Adrenal gland (tissue), 9 donors: ENCODE measurements at regions not wholly inside any gene's neighbourhood (a gene's known extent, or its start where the extent isn't known, plus 50 kb on each side); places are given as distances from the start of the nearest gene placed in this dataset.

Experiments used
- DNase-seq, 7 donors: peaks; one replicate each; pipeline ENCODE4 v3.0.0-alpha.2; 2019 to 2020
- H3K27ac ChIP-seq, 5 donors: fragments of 200-600 bp; sonication (generic) in 4 of 5; 1 replicate in 3 of 5; 2 replicates in 2 of 5; pipeline versions ENCODE4 v1.5.1 to v1.8.0; 2016 to 2020; ENCODE audit warnings: mild to moderate bottlenecking in 1 of 5
- H3K27me3 ChIP-seq: fragments of 200-600 bp; 2 replicates; pipeline ENCODE4 v1.8.0; 2021
- H3K36me3 ChIP-seq, 2 donors: fragments of 200-600 bp; replicated peaks in 1 of 2; 1 replicate in 1 of 2; 2 replicates in 1 of 2; pipeline versions ENCODE4 v1.5.1 to v1.8.0; 2018 to 2022
- H3K4me1 ChIP-seq, 2 donors: fragments of 200-600 bp; replicated peaks in 1 of 2; 1 replicate in 1 of 2; 2 replicates in 1 of 2; pipeline versions ENCODE4 v1.5.1 to v1.8.0; 2018 to 2021
- H3K4me3 ChIP-seq, 4 donors: fragments of 200-600 bp; sonication (generic) in 3 of 4; one replicate each; pipeline ENCODE4 v1.5.1; 2016 to 2018
- H3K9me3 ChIP-seq, 3 donors: fragments of 200-600 bp; sonication (generic) in 1 of 3; replicated peaks in 1 of 3; 1 replicate in 2 of 3; 2 replicates in 1 of 3; pipeline versions ENCODE4 v1.5.1 to v1.8.0; 2016 to 2021
- CTCF ChIP-seq, 6 experiments: fragments of 450-650 bp in 4 of 6; fragments of 200-600 bp in 2 of 6; sonication (generic) in 1 of 6; IDR thresholded peaks; 1 replicate in 5 of 6; 2 replicates in 1 of 6; pipeline versions ENCODE4 v1.5.1 to v1.8.0; 2016 to 2021; ENCODE audit warnings: antibody characterized with exemption in 6 of 6, mild to moderate bottlenecking in 2 of 6, moderate library complexity in 1 of 6
- POLR2A ChIP-seq, 2 donors: fragments of 450-650 bp; IDR thresholded peaks; one replicate each; pipeline ENCODE4 v1.6.1; 2017; ENCODE audit warnings: antibody characterized with exemption in 2 of 2, mild to moderate bottlenecking in 2 of 2, moderate library complexity in 1 of 2
- WGBS, 4 donors: extraction: QIAGEN DNeasy Blood & Tissue Kit in 2 of 4; methylation state at CpG; one replicate each; pipeline versions ENCODE4 v1.1.5 to v1.1.7; 2013 to 2017; 5-methylcytosine and 5-hydroxymethylcytosine counted together
- intact Hi-C, 2 donors: fragments of 100-400 bp; cut with DNase I; formaldehyde crosslinking; loops; one replicate each; pipeline versions ENCODE4 v1.14.1 to v1.15.0; 2022 to 2023
- donor health status: healthy with polysubstance abuse.
- donor health status: Bipolar disorder and iron deficiency.
- donor health status: DM: yes; HTN: yes; CAD: no.
- donor health status: DM: no; HTN: no; CAD: no.
- donor health status: DM: no; HTN: no; CAD: no.

DNA sequence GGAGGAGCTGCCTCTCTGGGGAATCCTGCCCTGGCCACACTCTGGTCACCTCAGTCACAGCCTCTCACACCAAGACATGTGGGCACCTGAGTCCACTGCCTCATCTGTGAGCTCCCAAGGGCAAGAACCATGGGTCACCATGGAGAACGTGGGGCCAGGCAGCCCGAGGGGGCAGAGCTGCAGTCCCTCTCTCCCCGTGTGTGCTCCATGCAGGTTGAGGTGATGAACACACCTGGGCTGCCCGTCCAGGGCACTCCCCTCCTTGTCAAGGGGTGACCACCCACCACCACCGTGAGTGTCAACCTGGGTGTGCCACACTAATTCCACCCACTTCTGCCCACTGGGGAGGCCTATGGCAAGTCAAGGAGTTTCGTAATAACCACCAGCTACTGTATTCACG, 159.6 kb upstream of the RAB6C start:
- no peak for DNase-seq
- intact Hi-C loops: no loop called here
- WGBS, 4 donors: 67 to 83% (median 75%) methylated on average over 3 to 7 of the region's 7 CpGs
- Histone ChIP-seq H3K27ac (no peak overlapping the region), H3K36me3 (no peaks in the 10 kb centered on the region), H3K4me3 (no peak overlapping the region), H3K4me1 (no peaks in the 10 kb centered on the region), H3K27me3 (no peaks in the 10 kb centered on the region), H3K9me3 (no peaks in the 10 kb centered on the region)
- TF ChIP-seq CTCF (IDR thresholded peaks at IDR 0.05): no peak
- no peak for TF ChIP-seq POLR2A (IDR thresholded peaks at IDR 0.05)

DNA sequence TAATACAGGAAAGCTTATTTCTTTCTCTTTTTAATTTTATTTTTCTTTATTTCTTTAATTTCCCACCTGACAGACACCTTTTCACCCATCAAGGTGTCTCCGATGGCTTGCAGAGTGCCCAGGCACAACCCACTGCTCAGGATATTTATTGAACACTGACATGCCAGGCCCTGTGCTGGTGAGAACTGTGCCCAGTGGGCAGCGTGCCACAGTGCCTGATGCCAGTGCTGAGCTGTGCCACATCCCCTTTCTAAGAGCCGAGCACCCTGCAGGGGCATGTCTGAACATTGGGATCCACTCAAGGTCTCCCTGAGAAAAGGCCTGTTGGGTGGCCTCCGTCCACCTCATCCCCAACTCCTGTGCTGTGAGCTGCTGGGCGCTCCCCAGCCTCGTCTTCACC, 158.6 kb upstream of the RAB6C start:
- Histone ChIP-seq H3K9me3 (no peaks in the 10 kb centered on the region), H3K4me1 (no peaks in the 10 kb centered on the region), H3K27me3 (no peaks in the 10 kb centered on the region), H3K36me3 (no peaks in the 10 kb centered on the region), H3K27ac (no peak overlapping the region), H3K4me3 (no peak overlapping the region)
- no peak for DNase-seq
- intact Hi-C loops: no loop called here
- WGBS, 4 donors: 87 to 91% (median 89%) methylated on average over 6 of the region's 6 CpGs
- TF ChIP-seq POLR2A (IDR thresholded peaks at IDR 0.05) (no peak), CTCF (IDR thresholded peaks at IDR 0.05) (no peak)

DNA sequence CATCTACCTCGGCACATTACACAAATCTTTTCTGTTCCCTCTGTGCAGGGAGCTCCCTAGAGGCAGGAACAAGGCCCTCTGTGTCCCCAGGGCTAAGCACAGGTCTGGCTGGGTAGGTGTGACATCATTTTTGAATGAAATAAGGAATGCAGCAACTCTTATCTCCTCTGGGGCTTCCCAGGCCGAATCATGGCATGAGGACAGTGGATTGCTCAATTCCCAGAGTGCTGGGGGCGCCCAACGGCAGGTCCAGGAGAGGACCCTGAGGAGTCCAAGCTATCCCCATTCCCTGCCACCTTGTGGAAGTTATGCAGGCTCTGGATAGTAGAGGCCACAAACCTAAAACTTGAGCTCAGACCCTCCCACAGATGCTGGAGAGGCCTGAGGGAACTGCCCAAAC, 158.0 kb upstream of the RAB6C start:
- intact Hi-C loops: no loop called here
- H3K27me3 ChIP-seq: no peaks in the 10 kb centered on the region
- no peak for TF ChIP-seq CTCF (IDR thresholded peaks at IDR 0.05)
- no peak for TF ChIP-seq POLR2A (IDR thresholded peaks at IDR 0.05)
- no peaks in the 10 kb centered on the region for H3K9me3 ChIP-seq
- H3K36me3 ChIP-seq: no peaks in the 10 kb centered on the region
- H3K4me3 ChIP-seq: no peak overlapping the region
- H3K4me1 ChIP-seq: no peaks in the 10 kb centered on the region
- no peak overlapping the region for H3K27ac ChIP-seq
- DNase-seq: no peak
- WGBS, 4 donors: 82 to 93% (median 88%) methylated on average over 4 of the region's 4 CpGs

- 51 to 80% (median 72%) methylated on average over 7 to 10 of the region's 10 CpGs for WGBS, 4 donors
- Histone ChIP-seq H3K4me1 (no peaks in the 10 kb centered on the region), H3K4me3 (no peak overlapping the region), H3K36me3 (no peaks in the 10 kb centered on the region), H3K27me3 (no peaks in the 10 kb centered on the region), H3K27ac (no peak overlapping the region), H3K9me3 (no peaks in the 10 kb centered on the region)
- intact Hi-C loops: no loop called here
- no peak for DNase-seq
- no peak for TF ChIP-seq POLR2A (IDR thresholded peaks at IDR 0.05)
- TF ChIP-seq CTCF (IDR thresholded peaks at IDR 0.05): no peak
These were observed 156.4 kb upstream of the RAB6C start for GRCh38 chr2:129823044-129823443.
